ENCODE measurements at regions not wholly inside any gene's neighbourhood (a gene's known extent, or its start where the extent isn't known, plus 50 kb on each side); places are given as distances from the start of the nearest gene placed in this dataset.

DNA sequence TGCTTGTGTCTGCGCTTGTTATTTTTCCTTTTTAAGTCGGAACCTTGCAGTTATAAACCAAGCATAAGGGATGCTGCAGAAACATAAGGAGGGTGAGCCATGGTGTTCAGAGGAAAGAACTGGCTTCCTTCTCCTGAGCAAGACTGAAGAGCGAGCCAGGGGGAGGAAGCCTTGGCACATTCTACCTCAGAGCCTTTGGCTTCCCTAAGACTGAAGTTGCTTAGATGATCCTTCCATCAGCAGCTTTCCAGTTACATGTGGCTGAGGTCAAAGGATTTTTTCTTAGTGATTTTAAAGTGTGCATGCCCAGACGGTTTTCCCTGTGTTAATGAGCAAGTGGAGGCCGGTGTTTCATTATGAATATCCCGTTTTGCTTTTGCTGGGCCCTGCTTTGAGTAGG is 363.8 kb downstream of the DOK5 start:
- Histone ChIP-seq H2AFZ (ENCODE audit: control insufficient read depth, low read depth, low read length) (no peak overlapping the region), H3K9me3 (replicated peaks; ENCODE audit: control insufficient read depth, insufficient read depth, low read length) (no peaks in the 10 kb centered on the region), H3K36me3 (ENCODE audit: control insufficient read depth in 2 of 2, insufficient read depth in 2 of 2, low read length in 1 of 2) (no peaks in the 10 kb centered on the region), H3K4me2 (ENCODE audit: control insufficient read depth, insufficient read depth) (no peak overlapping the region), H3K9ac (ENCODE audit: control insufficient read depth, insufficient read depth, low read length) (no peak overlapping the region), H4K20me1 (ENCODE audit: control insufficient read depth, insufficient read depth) (no peaks in the 10 kb centered on the region), H3K4me3 (no peak overlapping the region), H3K27ac (ENCODE audit: control insufficient read depth, insufficient read depth) (no peak overlapping the region), H3K4me1 (ENCODE audit: control insufficient read depth, insufficient read depth, low read length) (no peaks in the 10 kb centered on the region), H3K79me2 (ENCODE audit: control insufficient read depth, insufficient read depth, low read length) (no peaks in the 10 kb centered on the region), H3K27me3 (replicated peaks in 1 of 2; ENCODE audit: control insufficient read depth in 2 of 2, insufficient read depth in 2 of 2, low read length in 1 of 2) (no peaks in the 10 kb centered on the region)
- ChIA-PET POLR2A (no interaction called here), CTCF (no interaction called here), SMC1A (ENCODE audit: uncharacterized antibody, unreplicated experiment) (no interaction called here), RAD21 (ENCODE audit: unreplicated experiment) (no interaction called here)
- intact Hi-C loops (cut with micrococcal nuclease; ENCODE audit: unreplicated experiment) (no loop called here), in situ Hi-C loops (cut with MboI) (no loop called here)
- no peak for ATAC-seq
- FAIRE-seq: no peak
- 0% methylated on average over 6 of the region's 6 CpGs for WGBS (ENCODE audit: insufficient coverage, insufficient replicate concordance, low lambda C conversion rate, missing lambda C conversion rate)
- DNase-seq (ENCODE audit: low read depth, low spot score): no peak
- no peak for TF ChIP-seq SREBF2 (IDR thresholded peaks at IDR 0.05; ENCODE audit: low read length)
- no peak for TF ChIP-seq HCFC1 (IDR thresholded peaks at IDR 0.05; ENCODE audit: low read length)
- TF ChIP-seq PAX5 (IDR thresholded peaks at IDR 0.05; ENCODE audit: borderline replicate concordance, low read depth, low read length): no peak
- no peak for TF ChIP-seq ZNF592 (IDR thresholded peaks at IDR 0.05)
- TF ChIP-seq CBX5 (IDR thresholded peaks at IDR 0.05; ENCODE audit: low read depth): no peak
- TF ChIP-seq EGR1 (IDR thresholded peaks at IDR 0.05; ENCODE audit: borderline replicate concordance in 1 of 2, low read depth in 2 of 2, low read length in 2 of 2): no peak
- TF ChIP-seq, protein P1, sequence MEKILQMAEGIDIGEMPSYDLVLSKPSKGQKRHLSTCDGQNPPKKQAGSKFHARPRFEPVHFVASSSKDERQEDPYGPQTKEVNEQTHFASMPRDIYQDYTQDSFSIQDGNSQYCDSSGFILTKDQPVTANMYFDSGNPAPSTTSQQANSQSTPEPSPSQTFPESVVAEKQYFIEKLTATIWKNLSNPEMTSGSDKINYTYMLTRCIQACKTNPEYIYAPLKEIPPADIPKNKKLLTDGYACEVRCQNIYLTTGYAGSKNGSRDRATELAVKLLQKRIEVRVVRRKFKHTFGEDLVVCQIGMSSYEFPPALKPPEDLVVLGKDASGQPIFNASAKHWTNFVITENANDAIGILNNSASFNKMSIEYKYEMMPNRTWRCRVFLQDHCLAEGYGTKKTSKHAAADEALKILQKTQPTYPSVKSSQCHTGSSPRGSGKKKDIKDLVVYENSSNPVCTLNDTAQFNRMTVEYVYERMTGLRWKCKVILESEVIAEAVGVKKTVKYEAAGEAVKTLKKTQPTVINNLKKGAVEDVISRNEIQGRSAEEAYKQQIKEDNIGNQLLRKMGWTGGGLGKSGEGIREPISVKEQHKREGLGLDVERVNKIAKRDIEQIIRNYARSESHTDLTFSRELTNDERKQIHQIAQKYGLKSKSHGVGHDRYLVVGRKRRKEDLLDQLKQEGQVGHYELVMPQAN (conservative IDR thresholded peaks at IDR 0.05): no peak
- TF ChIP-seq ZNF274 (IDR thresholded peaks at IDR 0.05; ENCODE audit: insufficient read depth, insufficient read length): no peak
- no peak for TF ChIP-seq FOXK2 (IDR thresholded peaks at IDR 0.05)
- TF ChIP-seq, protein P2, sequence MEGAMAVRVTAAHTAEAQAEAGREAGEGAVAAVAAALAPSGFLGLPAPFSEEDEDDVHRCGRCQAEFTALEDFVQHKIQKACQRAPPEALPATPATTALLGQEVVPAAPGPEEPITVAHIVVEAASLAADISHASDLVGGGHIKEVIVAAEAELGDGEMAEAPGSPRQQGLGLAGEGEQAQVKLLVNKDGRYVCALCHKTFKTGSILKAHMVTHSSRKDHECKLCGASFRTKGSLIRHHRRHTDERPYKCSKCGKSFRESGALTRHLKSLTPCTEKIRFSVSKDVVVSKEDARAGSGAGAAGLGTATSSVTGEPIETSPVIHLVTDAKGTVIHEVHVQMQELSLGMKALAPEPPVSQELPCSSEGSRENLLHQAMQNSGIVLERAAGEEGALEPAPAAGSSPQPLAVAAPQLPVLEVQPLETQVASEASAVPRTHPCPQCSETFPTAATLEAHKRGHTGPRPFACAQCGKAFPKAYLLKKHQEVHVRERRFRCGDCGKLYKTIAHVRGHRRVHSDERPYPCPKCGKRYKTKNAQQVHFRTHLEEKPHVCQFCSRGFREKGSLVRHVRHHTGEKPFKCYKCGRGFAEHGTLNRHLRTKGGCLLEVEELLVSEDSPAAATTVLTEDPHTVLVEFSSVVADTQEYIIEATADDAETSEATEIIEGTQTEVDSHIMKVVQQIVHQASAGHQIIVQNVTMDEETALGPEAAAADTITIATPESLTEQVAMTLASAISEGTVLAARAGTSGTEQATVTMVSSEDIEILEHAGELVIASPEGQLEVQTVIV (IDR thresholded peaks at IDR 0.05; ENCODE audit: borderline replicate concordance, partially characterized antibody): no peak
- no peak for TF ChIP-seq PAX8 (IDR thresholded peaks at IDR 0.05)
- TF ChIP-seq BACH1 (IDR thresholded peaks at IDR 0.05; ENCODE audit: borderline replicate concordance): no peak
- no peak for TF ChIP-seq NR2C2 (IDR thresholded peaks at IDR 0.05; ENCODE audit: borderline replicate concordance, control insufficient read depth, insufficient read length, low read depth)
- no TSS peak for BruUV-seq (replicated peaks)

Measured in GM12878 (cell line).